OCI-LY3 (cell line): ENCODE measurements at regions not wholly inside any gene's neighbourhood (a gene's known extent, or its start where the extent isn't known, plus 50 kb on each side); places are given as distances from the start of the nearest gene placed in this dataset.

Source experiments
- EZH2phosphoT487 ChIP-seq: fragments of 200-600 bp; shearing (Covaris generic); IDR thresholded peaks from 2 replicates; pipeline ENCODE4 v1.6.1; 2018; ENCODE audit warnings: antibody characterized with exemption, mixed run types, low read depth
- TF ChIP-seq, protein P1 (sequence below): fragments of 200-600, 300-600 bp; sonication (generic); IDR thresholded peaks from 2 replicates; pipeline ENCODE4 v1.5.1; 2014; ENCODE audit warnings: antibody characterized with exemption, low read length, low read depth

DNA sequence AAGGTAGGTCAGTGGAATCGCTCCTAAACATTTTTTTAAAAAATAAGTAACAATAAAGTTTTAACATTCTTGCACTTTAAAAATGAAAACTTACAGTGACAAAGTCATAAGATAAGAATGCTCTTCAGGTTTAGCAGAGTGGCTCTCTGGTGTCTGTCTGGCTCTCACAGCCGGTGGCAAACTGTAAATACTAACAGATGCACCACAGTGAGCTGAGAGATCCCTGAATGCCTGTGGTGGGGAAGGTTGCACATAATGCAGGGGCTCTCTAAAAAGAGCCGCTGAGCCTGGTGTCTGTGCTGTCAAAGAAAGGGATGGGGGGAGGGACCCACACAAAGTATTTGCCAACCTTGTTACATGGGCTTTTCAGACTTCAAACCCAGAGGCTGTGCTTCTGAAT lies 498.3 kb downstream of the CCSER2 start:
- TF ChIP-seq, protein P1, sequence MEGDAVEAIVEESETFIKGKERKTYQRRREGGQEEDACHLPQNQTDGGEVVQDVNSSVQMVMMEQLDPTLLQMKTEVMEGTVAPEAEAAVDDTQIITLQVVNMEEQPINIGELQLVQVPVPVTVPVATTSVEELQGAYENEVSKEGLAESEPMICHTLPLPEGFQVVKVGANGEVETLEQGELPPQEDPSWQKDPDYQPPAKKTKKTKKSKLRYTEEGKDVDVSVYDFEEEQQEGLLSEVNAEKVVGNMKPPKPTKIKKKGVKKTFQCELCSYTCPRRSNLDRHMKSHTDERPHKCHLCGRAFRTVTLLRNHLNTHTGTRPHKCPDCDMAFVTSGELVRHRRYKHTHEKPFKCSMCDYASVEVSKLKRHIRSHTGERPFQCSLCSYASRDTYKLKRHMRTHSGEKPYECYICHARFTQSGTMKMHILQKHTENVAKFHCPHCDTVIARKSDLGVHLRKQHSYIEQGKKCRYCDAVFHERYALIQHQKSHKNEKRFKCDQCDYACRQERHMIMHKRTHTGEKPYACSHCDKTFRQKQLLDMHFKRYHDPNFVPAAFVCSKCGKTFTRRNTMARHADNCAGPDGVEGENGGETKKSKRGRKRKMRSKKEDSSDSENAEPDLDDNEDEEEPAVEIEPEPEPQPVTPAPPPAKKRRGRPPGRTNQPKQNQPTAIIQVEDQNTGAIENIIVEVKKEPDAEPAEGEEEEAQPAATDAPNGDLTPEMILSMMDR, result no peak
- no peak for TF ChIP-seq EZH2phosphoT487
